ENCODE measurements at regions not wholly inside any gene's neighbourhood (a gene's known extent, or its start where the extent isn't known, plus 50 kb on each side); places are given as distances from the start of the nearest gene placed in this dataset.

- Histone ChIP-seq H3K18ac (ENCODE audit: extremely low read depth, low read length) (no peak overlapping the region), H3K9me3 (ENCODE audit: insufficient read depth in 2 of 2, low read depth in 1 of 2, low read length in 1 of 2) (no peaks in the 10 kb centered on the region), H3K36me3 (ENCODE audit: control insufficient read depth in 2 of 4, insufficient read depth in 4 of 4, low read length in 3 of 4) (no peaks in the 10 kb centered on the region; a peak in 1 of 8 replicates), H3K27ac (ENCODE audit: low read depth, low read length) (no peak overlapping the region), H4K20me1 (replicated peaks in 1 of 2; ENCODE audit: control insufficient read depth in 1 of 2, insufficient read depth in 2 of 2, low read length in 2 of 2) (no peaks in the 10 kb centered on the region), H2BK120ac (replicated peaks; ENCODE audit: low read depth, low read length) (no peak overlapping the region), H3K23me2 (ENCODE audit: low read depth, low read length) (no peaks in the 10 kb centered on the region; the same call in 1 of the 2 replicates), H3K27me3 (replicated peaks in 1 of 4; ENCODE audit: control insufficient read depth in 3 of 4, extremely low read depth in 1 of 4, insufficient read depth in 3 of 4, low read length in 3 of 4) (no peaks in the 10 kb centered on the region; a peak in 2 of 7 replicates), H3K9ac (replicated peaks in 1 of 4; ENCODE audit: extremely low read depth in 1 of 4, low read depth in 3 of 4, low read length in 3 of 4) (no peak overlapping the region), H4K5ac (ENCODE audit: insufficient read length, low read depth, low read length) (no peak overlapping the region), H2BK20ac (ENCODE audit: low read length) (no peak overlapping the region), H3K4ac (replicated peaks; ENCODE audit: insufficient read length, low read depth, low read length) (no peak overlapping the region), H3K23ac (ENCODE audit: insufficient read length) (no peak overlapping the region), H3K4me2 (ENCODE audit: insufficient read depth in 1 of 2, low read depth in 2 of 2, low read length in 2 of 2) (no peak overlapping the region), H3K14ac (ENCODE audit: insufficient read length) (no peak overlapping the region), H3K79me2 (ENCODE audit: control insufficient read depth in 1 of 2, insufficient read depth in 2 of 2, low read length in 2 of 2) (no peaks in the 10 kb centered on the region), H4K8ac (ENCODE audit: extremely low read depth, insufficient read depth, low read length) (no peak overlapping the region), H3K79me1 (ENCODE audit: low read depth, low read length) (no peaks in the 10 kb centered on the region; the same call in 1 of the 2 replicates), H2BK15ac (ENCODE audit: low read length) (no peak overlapping the region), H2BK12ac (ENCODE audit: low read depth, low read length) (no peak overlapping the region), H2BK5ac (ENCODE audit: low read depth, low read length) (no peak overlapping the region), H2AFZ (ENCODE audit: low read length) (no peak overlapping the region), H2AK5ac (ENCODE audit: low read depth, low read length) (no peak overlapping the region), H3K56ac (replicated peaks; ENCODE audit: insufficient read length, low read depth, low read length) (no peak overlapping the region), H3K4me1 (replicated peaks in 1 of 4; ENCODE audit: control insufficient read depth in 3 of 4, insufficient read depth in 4 of 4, low read length in 3 of 4) (peaks cover 0 to 5% (median 0%) of the 10 kb centered on the region in 4 experiments; a peak in 2 of 7 replicates), H3K4me3 (ENCODE audit: extremely low read depth in 1 of 4, insufficient read depth in 2 of 4, low read depth in 3 of 4, low read length in 4 of 4) (no peak overlapping the region), H4K91ac (replicated peaks; ENCODE audit: insufficient read length, low read length) (no peak overlapping the region)
- 92% methylated on average over 6 of the region's 6 CpGs; no CpG with 5 or more reads in 1 of the 2 experiments for WGBS, 2 experiments (ENCODE audit: extremely low coverage in 1 of 2, insufficient coverage in 1 of 2, insufficient read length in 1 of 2, insufficient replicate concordance in 2 of 2, low coverage in 1 of 2, low lambda C conversion rate in 2 of 2, missing lambda C conversion rate in 1 of 2)
- FAIRE-seq, result no peak
- POLR2A ChIA-PET (ENCODE audit: partially characterized antibody), result no interaction called here
- DNase-seq (ENCODE audit: low read depth in 1 of 2, low spot score in 2 of 2), result no peak
- CTCF ChIA-PET (ENCODE audit: partially characterized antibody), result no interaction called here
- TF ChIP-seq EP300 (IDR thresholded peaks at IDR 0.05; ENCODE audit: borderline replicate concordance in 1 of 2, low read depth in 2 of 2, low read length in 2 of 2) (no peak), SUZ12 (IDR thresholded peaks at IDR 0.05; ENCODE audit: low read length) (no peak), TCF12 (IDR thresholded peaks at IDR 0.05; ENCODE audit: low read depth, low read length) (no peak), SRF (IDR thresholded peaks at IDR 0.05; ENCODE audit: low read depth, low read length) (no peak), NRF1 (IDR thresholded peaks at IDR 0.05; ENCODE audit: low read depth, low read length) (no peak), RFX5 (IDR thresholded peaks at IDR 0.05; ENCODE audit: borderline replicate concordance, low read depth, low read length) (no peak), CEBPB (IDR thresholded peaks at IDR 0.05; ENCODE audit: low read depth, low read length) (no peak), MAX (IDR thresholded peaks at IDR 0.05) (no peak), GABPA (IDR thresholded peaks at IDR 0.05; ENCODE audit: borderline replicate concordance, insufficient read depth, low read length) (no peak), ATF2 (IDR thresholded peaks at IDR 0.05; ENCODE audit: low read length) (no peak), CTBP2 (IDR thresholded peaks at IDR 0.05; ENCODE audit: borderline replicate concordance, insufficient read depth, insufficient read length, low read length) (no peak)
Observed at GRCh38 chr10:21138769-21139340, 241.7 kb upstream of the NEBL start.
